Loucy (cell line): ENCODE measurements at regions not wholly inside any gene's neighbourhood (a gene's known extent, or its start where the extent isn't known, plus 50 kb on each side); places are given as distances from the start of the nearest gene placed in this dataset.

ENCODE experiments used
- H2AFZ ChIP-seq: fragments of 200-600 bp; sonication (generic); 2 replicates; pipeline ENCODE4 v1.6.0; 2016; ENCODE audit warnings: antibody characterized with exemption, mild to moderate bottlenecking, low read length, moderate library complexity
- H3F3A ChIP-seq: fragments of 200-600 bp; 2 replicates; pipeline ENCODE4 v1.6.0; 2016; ENCODE audit warnings: antibody characterized with exemption, low read depth, mild to moderate bottlenecking
- H3K27me3 ChIP-seq: fragments of 200-600 bp; sonication (generic); 2 replicates; pipeline ENCODE4 v1.6.1; 2014; ENCODE audit warnings: low read length, mild to moderate bottlenecking; ENCODE audit not compliant: insufficient read depth, poor library complexity, severe bottlenecking
- H3K36me3 ChIP-seq: fragments of 200-600 bp; sonication (generic); 2 replicates; pipeline ENCODE4 v1.6.1; 2016; ENCODE audit warnings: low read length; ENCODE audit not compliant: insufficient read depth
- H3K4me1 ChIP-seq: fragments of 200-600 bp; sonication (generic); 2 replicates; pipeline ENCODE4 v1.5.1; 2014; ENCODE audit warnings: low read length, mild to moderate bottlenecking; ENCODE audit not compliant: insufficient read depth, poor library complexity, severe bottlenecking
- H3K4me2 ChIP-seq: fragments of 200-600 bp; sonication (generic); 2 replicates; pipeline ENCODE4 v1.6.0; 2014; ENCODE audit warnings: antibody characterized with exemption, low read length, low read depth, mild to moderate bottlenecking; ENCODE audit not compliant: poor library complexity, severe bottlenecking
- H3K4me3 ChIP-seq: fragments of 200-600 bp; sonication (generic); 2 replicates; pipeline ENCODE4 v1.5.1; 2014; ENCODE audit warnings: low read length, mild to moderate bottlenecking, mixed read lengths; ENCODE audit not compliant: poor library complexity, severe bottlenecking
- H3K79me2 ChIP-seq: fragments of 200-600 bp; sonication (generic); 2 replicates; pipeline ENCODE4 v1.6.1; 2014; ENCODE audit warnings: low read length; ENCODE audit not compliant: insufficient read depth
- H3K9ac ChIP-seq: fragments of 200-600 bp; sonication (generic); 2 replicates; pipeline ENCODE4 v1.6.0; 2014; ENCODE audit warnings: mild to moderate bottlenecking, low read depth, low read length, moderate library complexity; ENCODE audit not compliant: poor library complexity, severe bottlenecking
- H3K9me2 ChIP-seq: fragments of 200-600 bp; sonication (generic); replicated peaks from 2 replicates; pipeline ENCODE4 v1.6.1; 2016; ENCODE audit warnings: low read depth, low read length, mixed read lengths
- H3K9me3 ChIP-seq: fragments of 200-600 bp; sonication (generic); 2 replicates; pipeline ENCODE4 v1.6.1; 2014; ENCODE audit warnings: mild to moderate bottlenecking, antibody characterized with exemption, low read length, low read depth; ENCODE audit not compliant: insufficient read depth
- H4K20me1 ChIP-seq: fragments of 200-600 bp; sonication (generic); 2 replicates; pipeline ENCODE4 v1.6.0; 2014; ENCODE audit warnings: antibody characterized with exemption, low read length, mild to moderate bottlenecking; ENCODE audit not compliant: insufficient read depth, poor library complexity, severe bottlenecking
- EZH2phosphoT487 ChIP-seq: fragments of 200-600 bp; IDR thresholded peaks from 2 replicates; pipeline ENCODE4 v1.6.1; 2018; ENCODE audit warnings: antibody characterized with exemption, mild to moderate bottlenecking, moderate library complexity, borderline replicate concordance
- TF ChIP-seq, protein P1 (sequence below): fragments of 200-600 bp; sonication (generic); conservative IDR thresholded peaks from 2 replicates; pipeline ENCODE4 v1.5.1; 2014; ENCODE audit warnings: mild to moderate bottlenecking, antibody characterized with exemption, low read length

GRCh38 chr5:61951295-61951694, 354.7 kb upstream of the KIF2A start:
- Histone ChIP-seq H3K9me3 (no peaks in the 10 kb centered on the region), H3K4me1 (no peaks in the 10 kb centered on the region), H3K79me2 (no peaks in the 10 kb centered on the region), H3K9me2 (no peaks in the 10 kb centered on the region), H3K27me3 (no peaks in the 10 kb centered on the region), H3K4me3 (no peak overlapping the region), H2AFZ (no peak overlapping the region), H3K9ac (no peak overlapping the region), H4K20me1 (no peaks in the 10 kb centered on the region), H3K36me3 (no peaks in the 10 kb centered on the region), H3K4me2 (no peak overlapping the region), H3F3A (no peaks in the 10 kb centered on the region)
- TF ChIP-seq, protein P1, sequence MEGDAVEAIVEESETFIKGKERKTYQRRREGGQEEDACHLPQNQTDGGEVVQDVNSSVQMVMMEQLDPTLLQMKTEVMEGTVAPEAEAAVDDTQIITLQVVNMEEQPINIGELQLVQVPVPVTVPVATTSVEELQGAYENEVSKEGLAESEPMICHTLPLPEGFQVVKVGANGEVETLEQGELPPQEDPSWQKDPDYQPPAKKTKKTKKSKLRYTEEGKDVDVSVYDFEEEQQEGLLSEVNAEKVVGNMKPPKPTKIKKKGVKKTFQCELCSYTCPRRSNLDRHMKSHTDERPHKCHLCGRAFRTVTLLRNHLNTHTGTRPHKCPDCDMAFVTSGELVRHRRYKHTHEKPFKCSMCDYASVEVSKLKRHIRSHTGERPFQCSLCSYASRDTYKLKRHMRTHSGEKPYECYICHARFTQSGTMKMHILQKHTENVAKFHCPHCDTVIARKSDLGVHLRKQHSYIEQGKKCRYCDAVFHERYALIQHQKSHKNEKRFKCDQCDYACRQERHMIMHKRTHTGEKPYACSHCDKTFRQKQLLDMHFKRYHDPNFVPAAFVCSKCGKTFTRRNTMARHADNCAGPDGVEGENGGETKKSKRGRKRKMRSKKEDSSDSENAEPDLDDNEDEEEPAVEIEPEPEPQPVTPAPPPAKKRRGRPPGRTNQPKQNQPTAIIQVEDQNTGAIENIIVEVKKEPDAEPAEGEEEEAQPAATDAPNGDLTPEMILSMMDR: no peak
- TF ChIP-seq EZH2phosphoT487: no peak

DNA sequence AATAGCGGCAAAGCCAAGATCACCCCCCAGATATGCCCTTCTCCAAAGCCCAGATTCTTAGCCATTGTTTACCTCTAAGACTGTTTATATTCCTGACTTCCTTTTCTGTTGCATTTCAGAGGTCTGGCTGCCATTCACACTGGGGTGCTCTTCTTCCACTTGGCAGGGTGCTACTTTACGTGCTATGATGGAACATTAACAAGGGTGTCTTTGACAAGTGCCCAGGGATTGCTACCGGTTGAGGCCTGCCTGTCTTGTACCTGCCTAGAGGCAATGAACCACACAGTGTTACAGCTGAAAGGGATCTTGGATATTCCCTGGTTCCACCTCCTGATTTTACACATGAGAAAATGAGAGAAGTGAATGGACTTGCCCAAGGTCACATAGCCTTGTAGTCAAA, 352.1 kb upstream of the KIF2A start:
- Histone ChIP-seq H3K27me3 (no peaks in the 10 kb centered on the region), H4K20me1 (no peaks in the 10 kb centered on the region), H3K79me2 (no peaks in the 10 kb centered on the region), H2AFZ (no peak overlapping the region), H3F3A (no peaks in the 10 kb centered on the region), H3K9me2 (no peaks in the 10 kb centered on the region), H3K4me2 (no peak overlapping the region), H3K4me3 (no peak overlapping the region), H3K4me1 (no peaks in the 10 kb centered on the region), H3K9me3 (no peaks in the 10 kb centered on the region), H3K36me3 (no peaks in the 10 kb centered on the region), H3K9ac (no peak overlapping the region)
- TF ChIP-seq, protein P1: no peak
- no peak for TF ChIP-seq EZH2phosphoT487

DNA sequence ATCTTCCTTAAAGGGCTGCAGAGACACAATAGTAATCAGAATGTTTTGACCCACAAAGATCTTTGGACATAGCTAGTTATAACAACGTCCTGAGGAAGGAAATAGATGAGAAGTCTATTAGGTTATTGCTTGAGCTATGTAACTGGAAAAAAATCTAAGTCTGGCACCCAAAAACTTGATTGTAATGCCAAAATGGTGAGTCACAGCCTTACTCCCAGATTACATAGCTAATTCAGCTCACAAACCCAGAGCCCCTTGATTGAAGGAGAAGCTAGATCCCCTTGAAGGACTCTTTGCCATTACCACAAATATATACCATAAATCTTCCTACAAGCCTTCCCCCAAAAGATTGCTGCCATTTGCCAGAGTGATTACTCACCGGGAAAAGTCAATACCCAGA, 341.8 kb upstream of the KIF2A start:
- H3F3A ChIP-seq: no peaks in the 10 kb centered on the region
- no peak overlapping the region for H3K4me2 ChIP-seq
- no peaks in the 10 kb centered on the region for H3K9me2 ChIP-seq
- H2AFZ ChIP-seq: no peak overlapping the region
- H3K9ac ChIP-seq: no peak overlapping the region
- TF ChIP-seq, protein P1: no peak
- TF ChIP-seq EZH2phosphoT487: no peak
- no peaks in the 10 kb centered on the region for H3K9me3 ChIP-seq
- H4K20me1 ChIP-seq: no peaks in the 10 kb centered on the region
- H3K27me3 ChIP-seq: no peaks in the 10 kb centered on the region
- no peaks in the 10 kb centered on the region for H3K4me1 ChIP-seq
- no peak overlapping the region for H3K4me3 ChIP-seq
- H3K79me2 ChIP-seq: no peaks in the 10 kb centered on the region
- H3K36me3 ChIP-seq: no peaks in the 10 kb centered on the region
